ENCODE measurements at regions not wholly inside any gene's neighbourhood (a gene's known extent, or its start where the extent isn't known, plus 50 kb on each side); places are given as distances from the start of the nearest gene placed in this dataset.

DNA sequence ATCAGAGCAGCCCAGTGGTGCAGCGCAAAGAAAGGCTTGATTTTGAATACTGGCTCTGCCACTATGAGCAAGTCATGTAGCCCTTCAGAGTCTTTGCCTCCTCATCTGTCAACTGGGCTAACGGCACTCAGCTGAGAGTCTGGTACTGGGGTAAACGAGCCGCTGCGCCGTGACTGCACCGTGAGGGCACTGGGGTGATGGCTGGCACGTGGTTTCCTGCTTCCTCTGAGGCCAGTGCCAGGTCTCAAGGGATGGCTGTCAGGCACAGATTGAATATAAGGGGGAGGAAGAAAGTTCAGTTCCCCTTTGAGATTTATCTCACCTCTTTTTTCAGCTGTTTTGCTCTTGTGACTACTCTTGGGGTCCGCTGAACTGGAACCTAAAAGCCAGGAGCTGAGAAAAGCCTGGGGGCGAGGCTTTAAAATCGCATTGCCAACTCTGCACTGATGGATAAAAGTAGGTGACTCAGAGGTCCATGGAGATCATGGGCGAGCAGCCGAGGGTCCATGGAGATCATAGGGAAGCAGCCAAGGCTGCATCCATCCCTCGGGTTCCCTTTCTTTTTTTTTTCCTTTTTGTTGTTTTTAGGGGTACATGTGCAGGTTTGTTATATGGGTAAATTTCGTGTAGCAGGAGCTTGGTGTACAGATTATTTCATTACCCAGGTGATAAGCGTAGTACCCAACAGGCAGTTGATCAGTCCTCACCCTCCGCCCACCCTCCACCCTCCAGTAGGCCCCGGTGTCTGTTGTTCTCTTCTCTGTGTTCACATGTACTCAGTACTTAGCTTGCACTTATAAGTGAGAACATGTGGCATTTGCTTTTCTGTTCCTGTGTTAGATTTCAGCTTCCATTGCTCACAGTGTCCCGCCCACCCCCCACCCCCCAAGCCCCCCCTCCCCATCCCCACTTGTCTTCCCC, 114.3 kb downstream of the SPP2 start:
- Mint-ChIP-seq H3K27ac (no peak overlapping the region), H3K9me3 (ENCODE audit: low read depth) (no peaks in the 10 kb centered on the region), H3K4me1 (ENCODE audit: low read depth) (peaks cover 48% of the 10 kb centered on the region), H3K27me3 (no peaks in the 10 kb centered on the region), H3K4me3 (ENCODE audit: low read depth) (no peak overlapping the region), H3K36me3 (ENCODE audit: insufficient read depth) (no peaks in the 10 kb centered on the region)
- DNase-seq (ENCODE audit: low spot score, unreplicated experiment): no peak
- TF ChIP-seq CTCF (IDR thresholded peaks at IDR 0.05; ENCODE audit: unreplicated experiment): no peak

DNA sequence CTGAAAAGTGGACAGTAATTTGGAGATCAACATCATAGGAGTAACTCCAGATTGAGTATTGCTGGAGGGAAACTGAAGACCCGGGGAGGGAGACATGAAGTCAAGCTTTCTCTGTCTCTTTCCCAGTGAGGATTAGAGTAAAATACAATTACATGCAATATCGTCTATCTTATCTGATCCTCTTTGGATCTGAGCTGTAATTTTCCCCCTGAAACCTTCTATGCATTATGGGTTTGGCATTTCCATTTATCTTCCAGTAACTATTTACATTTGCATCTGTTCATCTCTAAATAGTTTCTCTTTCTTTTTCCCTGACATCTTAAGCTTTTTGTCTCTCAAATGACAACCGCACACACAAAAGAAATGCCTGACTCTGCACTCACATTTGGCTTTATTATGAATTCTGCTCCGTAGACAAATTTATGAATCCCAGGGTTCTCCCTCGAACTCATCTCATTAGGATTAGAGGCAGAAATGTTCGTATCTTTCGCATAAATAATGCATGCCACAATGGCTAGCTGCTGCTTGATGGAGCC, 113.1 kb downstream of the SPP2 start:
- Mint-ChIP-seq H3K27me3 (no peaks in the 10 kb centered on the region), H3K9me3 (ENCODE audit: low read depth) (peaks cover 5% of the 10 kb centered on the region), H3K4me1 (ENCODE audit: low read depth) (peaks cover 36% of the 10 kb centered on the region), H3K36me3 (ENCODE audit: insufficient read depth) (no peaks in the 10 kb centered on the region), H3K27ac (no peak overlapping the region), H3K4me3 (ENCODE audit: low read depth) (no peak overlapping the region)
- TF ChIP-seq CTCF (IDR thresholded peaks at IDR 0.05; ENCODE audit: unreplicated experiment): no peak
- no peak for DNase-seq (ENCODE audit: low spot score, unreplicated experiment)

- TF ChIP-seq CTCF (IDR thresholded peaks at IDR 0.05; ENCODE audit: unreplicated experiment): no peak
- Mint-ChIP-seq H3K36me3 (ENCODE audit: insufficient read depth) (no peaks in the 10 kb centered on the region), H3K4me3 (ENCODE audit: low read depth) (no peak overlapping the region), H3K9me3 (ENCODE audit: low read depth) (peaks cover 9% of the 10 kb centered on the region), H3K27me3 (no peaks in the 10 kb centered on the region), H3K4me1 (ENCODE audit: low read depth) (peaks cover 32% of the 10 kb centered on the region), H3K27ac (peak overlapping the region; percentile 1)
- no peak for DNase-seq (ENCODE audit: low spot score, unreplicated experiment)
These were observed 112.4 kb downstream of the SPP2 start for GRCh38 chr2:234162861-234163260.

- DNase-seq (ENCODE audit: low spot score, unreplicated experiment): no peak
- no peaks in the 10 kb centered on the region for H3K36me3 Mint-ChIP-seq (ENCODE audit: insufficient read depth)
- H3K4me1 Mint-ChIP-seq (ENCODE audit: low read depth): peaks cover 31% of the 10 kb centered on the region
- TF ChIP-seq CTCF (IDR thresholded peaks at IDR 0.05; ENCODE audit: unreplicated experiment): no peak
- peaks cover 9% of the 10 kb centered on the region for H3K9me3 Mint-ChIP-seq (ENCODE audit: low read depth)
- H3K27me3 Mint-ChIP-seq: no peaks in the 10 kb centered on the region
- H3K4me3 Mint-ChIP-seq (ENCODE audit: low read depth): no peak overlapping the region
- H3K27ac Mint-ChIP-seq: peak overlapping the region; percentile 29
These were observed 111.4 kb downstream of the SPP2 start for GRCh38 chr2:234161932-234162331.

DNA sequence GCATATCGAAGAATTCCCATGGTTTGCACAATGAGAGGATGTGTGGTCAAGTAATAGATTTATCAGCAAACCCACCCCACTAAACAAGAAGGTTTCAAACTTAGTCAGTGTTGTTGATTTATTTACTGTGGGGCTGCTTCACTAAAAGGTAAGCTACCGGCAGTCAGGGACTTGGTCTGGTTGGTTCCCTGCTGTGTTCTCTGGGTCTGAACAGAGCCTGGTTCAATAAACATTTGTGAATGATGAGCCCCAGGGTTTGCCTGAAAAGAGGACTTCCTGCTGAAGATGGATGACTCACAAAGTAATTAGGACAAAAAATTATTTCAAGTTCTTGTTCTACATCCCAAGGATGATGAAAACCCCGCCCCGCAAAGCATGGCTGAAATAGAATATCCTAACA, 108.3 kb downstream of the SPP2 start:
- no peak overlapping the region for H3K27ac Mint-ChIP-seq
- peaks cover 26% of the 10 kb centered on the region for H3K4me1 Mint-ChIP-seq (ENCODE audit: low read depth)
- no peaks in the 10 kb centered on the region for H3K36me3 Mint-ChIP-seq (ENCODE audit: insufficient read depth)
- no peak for DNase-seq (ENCODE audit: low spot score, unreplicated experiment)
- H3K9me3 Mint-ChIP-seq (ENCODE audit: low read depth): peaks cover 9% of the 10 kb centered on the region
- no peaks in the 10 kb centered on the region for H3K27me3 Mint-ChIP-seq
- no peak overlapping the region for H3K4me3 Mint-ChIP-seq (ENCODE audit: low read depth)
- no peak for TF ChIP-seq CTCF (IDR thresholded peaks at IDR 0.05; ENCODE audit: unreplicated experiment)

Measured in progenitor cell of endocrine pancreas (in vitro differentiated cells).